Heart left ventricle (tissue), 13 donors: ENCODE measurements at regions not wholly inside any gene's neighbourhood (a gene's known extent, or its start where the extent isn't known, plus 50 kb on each side); places are given as distances from the start of the nearest gene placed in this dataset.

Source experiments
- CTCF ChIP-seq, 12 donors: fragments of 200-600 bp; sonication (generic) in 4 of 12; IDR thresholded peaks; one replicate each; pipeline versions ENCODE4 v1.5.0 to v1.8.0; 2018 to 2022; ENCODE audit warnings: antibody characterized with exemption in 12 of 12, mild to moderate bottlenecking in 5 of 12
- POLR2A ChIP-seq, 2 donors: fragments of 450-650 bp; IDR thresholded peaks; one replicate each; pipeline ENCODE4 v1.6.1; 2017; ENCODE audit warnings: antibody characterized with exemption in 2 of 2, mild to moderate bottlenecking in 2 of 2, moderate library complexity in 2 of 2
- donor health status: ischemic (EF 13 %, LVEDD 7.1; RV severe dilation, severe dysfunction).
- donor health status: DM: no; HTN: yes; CAD: no.
- donor health status: DM: no; HTN: no; CAD: no.
- donor health status: ischemic (EF 25% LVEDD 6.9; RV normal size, moderate dysfunction).
- donor health status: ischemic (EF 25% LVEDD 5.7; RV mildly dilated, moderate dysfunction).
- donor health status: ischemic (EF 35%, LVEDD 5.7; RV mildly dilated, moderate dysfunction).
- donor health status: nonischemic (EF 11% LVEDD 7.7; RV severe dilation, severe dysfunction).
- donor health status: DM: yes; HTN: yes; CAD: no.
- donor health status: PGD.
- donor health status: ischemic (EF 29% LVEDD 5.4; RV normal size, mild dysfunction).
- donor health status: nonischemic (EF 23%, LVEDD 6.1; RV moderate dilation, normal function).

DNA sequence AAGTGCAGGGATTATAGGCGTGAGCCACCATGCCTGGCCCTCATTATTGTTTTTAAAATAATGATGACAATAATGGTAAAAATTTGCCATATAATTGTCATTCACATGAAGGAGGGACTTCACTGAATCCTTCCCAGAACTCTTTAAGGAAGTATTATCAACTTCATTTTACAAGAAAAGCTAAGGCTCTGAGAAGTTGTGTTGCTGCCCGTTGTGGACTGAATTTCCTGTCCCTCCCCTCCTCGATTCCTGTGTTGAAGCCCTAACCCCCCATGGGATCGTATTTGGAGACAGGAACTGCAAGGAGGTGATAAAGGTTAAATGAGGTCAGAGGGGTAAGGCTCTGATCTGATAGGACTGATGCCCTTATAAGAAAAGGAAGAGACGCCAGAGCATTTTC is 458.0 kb downstream of the HAPSTR1 start:
- TF ChIP-seq CTCF (IDR thresholded peaks at IDR 0.05): no peak
- no peak for TF ChIP-seq POLR2A (IDR thresholded peaks at IDR 0.05)
